GM19452 (cell line): ENCODE measurements at regions not wholly inside any gene's neighbourhood (a gene's known extent, or its start where the extent isn't known, plus 50 kb on each side); places are given as distances from the start of the nearest gene placed in this dataset.
"Not testable (repeated sequence)": the region's sequence is repeated elsewhere in the genome, so short reads cannot be mapped to it uniquely, and the experiment has no call there.

Source experiments
- ATAC-seq: cut with Tn5 transposase; IDR thresholded peaks from one replicate; pipeline ENCODE4 v1.9.1; 2021; ENCODE audit not compliant: unreplicated experiment

GRCh38 chr2:181737302-181737701 lies 57.0 kb upstream of the NEUROD1 start:
- ATAC-seq: not testable (repeated sequence)

- no peak for ATAC-seq
Measured at GRCh38 chr2:181738074-181738473, 57.8 kb upstream of the NEUROD1 start.

GRCh38 chr2:181738563-181738962 lies 58.2 kb upstream of the NEUROD1 start:
- no peak for ATAC-seq

- no peak for ATAC-seq
Measured at GRCh38 chr2:181741756-181742155, 61.4 kb upstream of the NEUROD1 start.

- ATAC-seq: no peak
Measured at GRCh38 chr2:181742361-181742760, 62.0 kb upstream of the NEUROD1 start.

- no peak for ATAC-seq
Measured at GRCh38 chr2:181742922-181743722, 62.8 kb upstream of the NEUROD1 start.

GRCh38 chr2:181743723-181744031 lies 63.4 kb upstream of the NEUROD1 start:
- ATAC-seq: no peak

- no peak for ATAC-seq
Measured at GRCh38 chr2:181745796-181746540, 65.7 kb upstream of the NEUROD1 start.

GRCh38 chr2:181746844-181747243 lies 66.5 kb upstream of the NEUROD1 start:
- ATAC-seq: no peak

GRCh38 chr2:181750305-181750704 lies 70.0 kb upstream of the NEUROD1 start:
- no peak for ATAC-seq

- no peak for ATAC-seq
Measured at GRCh38 chr2:181751266-181752030, 71.1 kb upstream of the NEUROD1 start.

GRCh38 chr2:181752301-181752700 lies 72.0 kb upstream of the NEUROD1 start:
- ATAC-seq: no peak

- no peak for ATAC-seq
Measured at GRCh38 chr2:181753686-181754085, 73.4 kb upstream of the NEUROD1 start.

GRCh38 chr2:181754105-181754504 lies 73.8 kb upstream of the NEUROD1 start:
- no peak for ATAC-seq

- no peak for ATAC-seq
Measured at GRCh38 chr2:181755181-181755580, 74.9 kb upstream of the NEUROD1 start.

GRCh38 chr2:181760521-181760920 lies 80.2 kb upstream of the NEUROD1 start:
- ATAC-seq: no peak

- no peak for ATAC-seq
Measured at GRCh38 chr2:181761175-181761574, 80.9 kb upstream of the NEUROD1 start.

- no peak for ATAC-seq
Measured at GRCh38 chr2:181762000-181762399, 81.7 kb upstream of the NEUROD1 start.

GRCh38 chr2:181762848-181763247 lies 82.5 kb upstream of the NEUROD1 start:
- no peak for ATAC-seq

- ATAC-seq: no peak
Measured at GRCh38 chr2:181763423-181763822, 83.1 kb upstream of the NEUROD1 start.

- ATAC-seq: no peak
Measured at GRCh38 chr2:181764095-181764963, 84.0 kb upstream of the NEUROD1 start.
